Fibroblast of skin of left biceps (primary cell): ENCODE measurements at regions not wholly inside any gene's neighbourhood (a gene's known extent, or its start where the extent isn't known, plus 50 kb on each side); places are given as distances from the start of the nearest gene placed in this dataset.
"Not testable (repeated sequence)": the region's sequence is repeated elsewhere in the genome, so short reads cannot be mapped to it uniquely, and the experiment has no call there.

Experiments used
- DNase-seq, 2 experiments: peaks; one replicate each; pipeline ENCODE4 v3.0.0-alpha.2; 2013; ENCODE audit warnings: low read depth in 2 of 2

GRCh38 chr17:37859451-37859850, 64.8 kb upstream of the TBC1D3K start:
- no peak for DNase-seq

- not testable (repeated sequence) for DNase-seq
Measured at GRCh38 chr17:37858391-37858790, 65.8 kb upstream of the TBC1D3K start.

GRCh38 chr17:37856245-37856644, 68.0 kb upstream of the TBC1D3K start:
- no peak for DNase-seq

GRCh38 chr17:37849617-37849972, 74.6 kb upstream of the TBC1D3K start:
- no peak for DNase-seq

- no peak for DNase-seq
Measured at GRCh38 chr17:37848690-37849616, 75.3 kb upstream of the TBC1D3K start.

GRCh38 chr17:37847811-37848331, 76.3 kb upstream of the TBC1D3K start:
- no peak for DNase-seq

GRCh38 chr17:37847102-37847501, 77.1 kb upstream of the TBC1D3K start:
- DNase-seq = no peak

- no peak for DNase-seq
Measured at GRCh38 chr17:37844977-37845293, 79.3 kb upstream of the TBC1D3K start.

GRCh38 chr17:37844158-37844976, 79.8 kb upstream of the TBC1D3K start:
- peak in 1 of 2 experiments; percentile 12 for DNase-seq

- no peak for DNase-seq
Measured at GRCh38 chr17:37842401-37842800, 81.8 kb upstream of the TBC1D3K start.

- DNase-seq = no peak
Measured at GRCh38 chr17:37841232-37841631, 83.0 kb upstream of the TBC1D3K start.

- no peak for DNase-seq
Measured at GRCh38 chr17:37840576-37840975, 83.6 kb upstream of the TBC1D3K start.

- DNase-seq = no peak
Measured at GRCh38 chr17:37839196-37839978, 84.8 kb upstream of the TBC1D3K start.

GRCh38 chr17:37838276-37838675, 85.9 kb upstream of the TBC1D3K start:
- DNase-seq = no peak

GRCh38 chr17:37836593-37836992, 87.6 kb upstream of the TBC1D3K start:
- no peak for DNase-seq

GRCh38 chr17:37834168-37834567, 89.3 kb upstream of the HNF1B start:
- no peak for DNase-seq

GRCh38 chr17:37833237-37833859, 88.5 kb upstream of the HNF1B start:
- DNase-seq = no peak

- DNase-seq = no peak
Measured at GRCh38 chr17:37831986-37832385, 87.1 kb upstream of the HNF1B start.

- no peak for DNase-seq
Measured at GRCh38 chr17:37831492-37831891, 86.6 kb upstream of the HNF1B start.

- no peak for DNase-seq
Measured at GRCh38 chr17:37830151-37830993, 85.5 kb upstream of the HNF1B start.
